Prostate gland (tissue), 2 donors: ENCODE measurements at regions not wholly inside any gene's neighbourhood (a gene's known extent, or its start where the extent isn't known, plus 50 kb on each side); places are given as distances from the start of the nearest gene placed in this dataset.

Experiments used
- CTCF ChIP-seq, 4 experiments: fragments of 200-600 bp in 2 of 4; fragments of 450-650 bp in 2 of 4; sonication (generic) in 2 of 4; IDR thresholded peaks; 1 replicate in 3 of 4; 2 replicates in 1 of 4; pipeline ENCODE4 v1.5.1; 2016 to 2019; ENCODE audit warnings: antibody characterized with exemption in 4 of 4, mild to moderate bottlenecking in 2 of 4, moderate library complexity in 2 of 4
- POLR2A ChIP-seq: fragments of 450-650 bp; IDR thresholded peaks from one replicate; pipeline ENCODE4 v1.6.1; 2016; ENCODE audit warnings: antibody characterized with exemption, mild to moderate bottlenecking

- TF ChIP-seq CTCF (IDR thresholded peaks at IDR 0.05) (no peak), POLR2A (no peak)
These were observed 414.6 kb downstream of the LMO4 start for GRCh38 chr1:87743256-87743655.
